ENCODE measurements at regions not wholly inside any gene's neighbourhood (a gene's known extent, or its start where the extent isn't known, plus 50 kb on each side); places are given as distances from the start of the nearest gene placed in this dataset.

- Histone ChIP-seq H3K4me2 (ENCODE audit: extremely low read depth, insufficient read depth, low read length) (no peak overlapping the region), H2AFZ (ENCODE audit: low read length) (no peak overlapping the region), H3K4me3 (replicated peaks in 1 of 4; ENCODE audit: control extremely low read depth in 1 of 4, insufficient read depth in 1 of 4, low read depth in 3 of 4, low read length in 4 of 4) (no peak overlapping the region), H3K9ac (ENCODE audit: insufficient read depth, low read length) (no peak overlapping the region), H3K79me2 (ENCODE audit: control insufficient read depth, insufficient read depth, low read length) (no peaks in the 10 kb centered on the region), H3K27ac (ENCODE audit: insufficient read depth, low read length) (no peak overlapping the region), H3K27me3 (ENCODE audit: control insufficient read depth, insufficient read depth, low read length) (no peaks in the 10 kb centered on the region), H3K36me3 (ENCODE audit: control insufficient read depth, insufficient read depth, low read length) (no peaks in the 10 kb centered on the region), H4K20me1 (ENCODE audit: control insufficient read depth, extremely low read depth, insufficient read depth, low read length) (no peaks in the 10 kb centered on the region), H3K9me3 (ENCODE audit: control insufficient read depth, insufficient read depth, low read depth, low read length) (no peaks in the 10 kb centered on the region), H3K4me1 (ENCODE audit: control insufficient read depth, extremely low read depth, insufficient read depth, low read length) (no peaks in the 10 kb centered on the region)
- TF ChIP-seq EZH2 (IDR thresholded peaks at IDR 0.05; ENCODE audit: low read length, missing control alignments) (no peak), CTCF (conservative IDR thresholded peaks at IDR 0.05 in 1 of 2, IDR thresholded peaks at IDR 0.05 in 1 of 2; ENCODE audit: low read depth in 1 of 2, low read length in 2 of 2) (no peak)
- DNase-seq (ENCODE audit: low read depth in 2 of 2): peak in 1 of 2 donors; percentile 47
Observed at GRCh38 chr5:143582869-143583268, 179.4 kb upstream of the NR3C1 start.

GRCh38 chr5:143582176-143582575 is 178.7 kb upstream of the NR3C1 start:
- Histone ChIP-seq H3K9ac (ENCODE audit: insufficient read depth, low read length) (no peak overlapping the region), H3K4me2 (ENCODE audit: extremely low read depth, insufficient read depth, low read length) (no peak overlapping the region), H3K27me3 (ENCODE audit: control insufficient read depth, insufficient read depth, low read length) (no peaks in the 10 kb centered on the region), H2AFZ (ENCODE audit: low read length) (no peak overlapping the region), H3K27ac (ENCODE audit: insufficient read depth, low read length) (no peak overlapping the region), H3K4me1 (ENCODE audit: control insufficient read depth, extremely low read depth, insufficient read depth, low read length) (no peaks in the 10 kb centered on the region), H4K20me1 (ENCODE audit: control insufficient read depth, extremely low read depth, insufficient read depth, low read length) (no peaks in the 10 kb centered on the region), H3K4me3 (replicated peaks in 1 of 4; ENCODE audit: control extremely low read depth in 1 of 4, insufficient read depth in 1 of 4, low read depth in 3 of 4, low read length in 4 of 4) (no peak overlapping the region), H3K79me2 (ENCODE audit: control insufficient read depth, insufficient read depth, low read length) (no peaks in the 10 kb centered on the region), H3K36me3 (ENCODE audit: control insufficient read depth, insufficient read depth, low read length) (no peaks in the 10 kb centered on the region), H3K9me3 (ENCODE audit: control insufficient read depth, insufficient read depth, low read depth, low read length) (no peaks in the 10 kb centered on the region)
- TF ChIP-seq CTCF (conservative IDR thresholded peaks at IDR 0.05 in 1 of 2, IDR thresholded peaks at IDR 0.05 in 1 of 2; ENCODE audit: low read depth in 1 of 2, low read length in 2 of 2) (no peak), EZH2 (IDR thresholded peaks at IDR 0.05; ENCODE audit: low read length, missing control alignments) (no peak)
- no peak for DNase-seq (ENCODE audit: low read depth in 2 of 2)

GRCh38 chr5:143581649-143582048 is 178.2 kb upstream of the NR3C1 start:
- no peaks in the 10 kb centered on the region for H3K9me3 ChIP-seq (ENCODE audit: control insufficient read depth, insufficient read depth, low read depth, low read length)
- TF ChIP-seq CTCF (conservative IDR thresholded peaks at IDR 0.05 in 1 of 2, IDR thresholded peaks at IDR 0.05 in 1 of 2; ENCODE audit: low read depth in 1 of 2, low read length in 2 of 2) (no peak), EZH2 (IDR thresholded peaks at IDR 0.05; ENCODE audit: low read length, missing control alignments) (no peak)
- H3K4me3 ChIP-seq (replicated peaks in 1 of 4; ENCODE audit: control extremely low read depth in 1 of 4, insufficient read depth in 1 of 4, low read depth in 3 of 4, low read length in 4 of 4): no peak overlapping the region
- H3K27ac ChIP-seq (ENCODE audit: insufficient read depth, low read length): no peak overlapping the region
- no peak overlapping the region for H3K9ac ChIP-seq (ENCODE audit: insufficient read depth, low read length)
- DNase-seq (ENCODE audit: low read depth in 2 of 2): no peak
- H3K4me1 ChIP-seq (ENCODE audit: control insufficient read depth, extremely low read depth, insufficient read depth, low read length): no peaks in the 10 kb centered on the region
- no peak overlapping the region for H2AFZ ChIP-seq (ENCODE audit: low read length)
- H3K4me2 ChIP-seq (ENCODE audit: extremely low read depth, insufficient read depth, low read length): no peak overlapping the region
- no peaks in the 10 kb centered on the region for H4K20me1 ChIP-seq (ENCODE audit: control insufficient read depth, extremely low read depth, insufficient read depth, low read length)
- no peaks in the 10 kb centered on the region for H3K79me2 ChIP-seq (ENCODE audit: control insufficient read depth, insufficient read depth, low read length)
- H3K27me3 ChIP-seq (ENCODE audit: control insufficient read depth, insufficient read depth, low read length): no peaks in the 10 kb centered on the region
- no peaks in the 10 kb centered on the region for H3K36me3 ChIP-seq (ENCODE audit: control insufficient read depth, insufficient read depth, low read length)

All from fibroblast of lung (primary cell).